Parathyroid adenoma (tissue), 2 donors: ENCODE measurements at regions not wholly inside any gene's neighbourhood (a gene's known extent, or its start where the extent isn't known, plus 50 kb on each side); places are given as distances from the start of the nearest gene placed in this dataset.
"Not testable (repeated sequence)": the region's sequence is repeated elsewhere in the genome, so short reads cannot be mapped to it uniquely, and the experiment has no call there.

Experiments used
- H2AFZ ChIP-seq: fragments of 300-600 bp; sonication (generic); one replicate; pipeline ENCODE4 v1.7.0; 2017; ENCODE audit warnings: antibody characterized with exemption, mild to moderate bottlenecking
- H3K27ac ChIP-seq: fragments of 300-600 bp; sonication (generic); one replicate; pipeline ENCODE4 v1.7.0; 2017
- H3K27me3 ChIP-seq: fragments of 300-600 bp; sonication (generic); one replicate; pipeline ENCODE4 v1.7.0; 2017; ENCODE audit warnings: low read length; ENCODE audit not compliant: control insufficient read depth, insufficient read depth
- H3K36me3 ChIP-seq: fragments of 300-600 bp; sonication (generic); one replicate; pipeline ENCODE4 v1.7.0; 2017; ENCODE audit warnings: low read length; ENCODE audit not compliant: control insufficient read depth, insufficient read depth
- H3K4me1 ChIP-seq: fragments of 300-600 bp; sonication (generic); one replicate; pipeline ENCODE4 v1.7.0; 2017; ENCODE audit warnings: control low read depth
- H3K4me2 ChIP-seq: fragments of 300-600 bp; sonication (generic); one replicate; pipeline ENCODE4 v1.7.0; 2017; ENCODE audit warnings: low read length
- H3K4me3 ChIP-seq: fragments of 300-600 bp; sonication (generic); one replicate; pipeline ENCODE4 v1.7.0; 2017; ENCODE audit warnings: low read depth, low read length
- H3K79me2 ChIP-seq: fragments of 300-600 bp; sonication (generic); one replicate; pipeline ENCODE4 v1.7.0; 2017; ENCODE audit warnings: control low read depth
- H3K9ac ChIP-seq: fragments of 300-600 bp; sonication (generic); one replicate; pipeline ENCODE4 v1.7.0; 2017; ENCODE audit warnings: mild to moderate bottlenecking
- H3K9me3 ChIP-seq: fragments of 300-600 bp; sonication (generic); one replicate; pipeline ENCODE4 v1.7.0; 2017; ENCODE audit warnings: low read length; ENCODE audit not compliant: control insufficient read depth
- CTCF ChIP-seq: fragments of 300-600 bp; sonication (generic); IDR thresholded peaks from one replicate; pipeline ENCODE4 v1.7.0; 2017; ENCODE audit warnings: antibody characterized with exemption, mild to moderate bottlenecking
- donor health status: primary hyperparathyroidism.

GRCh38 chr3:147333098-147333497 is 73.2 kb downstream of the ZIC4 start:
- Histone ChIP-seq H3K4me3 (no peak overlapping the region), H2AFZ (no peak overlapping the region), H3K79me2 (no peaks in the 10 kb centered on the region), H3K9ac (no peak overlapping the region), H3K9me3 (no peaks in the 10 kb centered on the region), H3K27ac (no peak overlapping the region), H3K36me3 (no peaks in the 10 kb centered on the region), H3K4me1 (no peaks in the 10 kb centered on the region), H3K4me2 (no peak overlapping the region), H3K27me3 (no peaks in the 10 kb centered on the region)
- TF ChIP-seq CTCF = no peak

GRCh38 chr3:147328711-147329110 is 77.6 kb downstream of the ZIC4 start:
- no peak for TF ChIP-seq CTCF
- Histone ChIP-seq H3K4me2 (no peak overlapping the region), H3K79me2 (no peaks in the 10 kb centered on the region), H3K27ac (no peak overlapping the region), H2AFZ (no peak overlapping the region), H3K9me3 (no peaks in the 10 kb centered on the region), H3K9ac (no peak overlapping the region), H3K36me3 (no peaks in the 10 kb centered on the region), H3K4me1 (no peaks in the 10 kb centered on the region), H3K4me3 (no peak overlapping the region), H3K27me3 (no peaks in the 10 kb centered on the region)

DNA sequence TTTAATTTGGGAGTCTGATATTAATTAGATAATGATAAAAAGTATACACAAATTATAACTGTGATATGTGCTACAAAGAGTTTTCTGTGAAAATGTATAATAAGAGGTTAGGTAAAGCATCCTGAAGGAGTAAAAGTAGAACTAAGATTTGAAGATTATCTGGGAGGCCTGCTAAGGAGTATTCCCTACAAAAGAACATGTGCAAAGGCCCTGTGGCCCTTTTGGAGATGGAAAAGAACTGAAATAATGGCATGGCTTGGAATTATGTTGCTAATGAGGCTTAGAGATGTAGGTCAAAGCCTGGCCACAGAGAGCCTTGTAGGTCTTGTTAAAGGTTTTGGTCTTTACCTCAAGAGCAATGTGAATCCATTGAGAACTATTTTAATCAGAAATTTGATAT is 82.0 kb downstream of the ZIC4 start:
- Histone ChIP-seq H3K27ac (no peak overlapping the region), H3K27me3 (no peaks in the 10 kb centered on the region), H3K36me3 (no peaks in the 10 kb centered on the region), H3K4me2 (no peak overlapping the region), H3K4me3 (no peak overlapping the region), H3K4me1 (no peaks in the 10 kb centered on the region), H3K9me3 (no peaks in the 10 kb centered on the region), H3K9ac (no peak overlapping the region), H2AFZ (no peak overlapping the region), H3K79me2 (no peaks in the 10 kb centered on the region)
- TF ChIP-seq CTCF = no peak

DNA sequence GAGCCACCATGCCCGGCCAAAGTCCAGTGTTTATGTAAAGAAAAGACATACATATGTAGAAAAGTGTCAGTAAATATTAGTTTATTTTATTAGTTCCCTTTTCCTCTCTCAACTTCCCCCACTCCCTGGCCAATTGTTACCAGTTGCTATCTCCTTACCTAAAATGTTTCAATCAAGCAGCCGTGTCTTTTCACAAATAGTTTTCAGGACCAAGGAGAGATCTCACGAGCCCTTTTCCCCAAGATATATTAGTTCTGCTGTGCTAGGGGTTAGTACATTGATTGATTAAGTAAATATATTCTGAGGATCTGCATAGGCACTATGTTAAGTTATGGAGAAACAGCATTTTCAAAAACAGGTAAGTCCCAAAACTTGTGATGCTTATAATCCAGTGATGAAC is 87.4 kb downstream of the ZIC4 start:
- H3K36me3 ChIP-seq = no peaks in the 10 kb centered on the region
- no peaks in the 10 kb centered on the region for H3K79me2 ChIP-seq
- no peaks in the 10 kb centered on the region for H3K27me3 ChIP-seq
- H3K4me2 ChIP-seq = no peak overlapping the region
- TF ChIP-seq CTCF = no peak
- H3K9me3 ChIP-seq = no peaks in the 10 kb centered on the region
- no peak overlapping the region for H3K4me3 ChIP-seq
- H3K9ac ChIP-seq = no peak overlapping the region
- H3K27ac ChIP-seq = no peak overlapping the region
- H3K4me1 ChIP-seq = no peaks in the 10 kb centered on the region
- no peak overlapping the region for H2AFZ ChIP-seq

- not testable (repeated sequence) for H3K79me2 ChIP-seq, H3K27ac ChIP-seq, H3K4me1 ChIP-seq, H3K9me3 ChIP-seq, H3K36me3 ChIP-seq, H3K9ac ChIP-seq, H3K27me3 ChIP-seq, H3K4me3 ChIP-seq, H3K4me2 ChIP-seq, H2AFZ ChIP-seq
Measured at GRCh38 chr3:147317080-147317479, 89.3 kb downstream of the ZIC4 start.
